PFSK-1 (cell line): ENCODE measurements at regions not wholly inside any gene's neighbourhood (a gene's known extent, or its start where the extent isn't known, plus 50 kb on each side); places are given as distances from the start of the nearest gene placed in this dataset.

Experiments used
- POLR2AphosphoS5 ChIP-seq: IDR thresholded peaks from 2 replicates; pipeline ENCODE4 v1.6.1; 2012; ENCODE audit warnings: low read depth, mild to moderate bottlenecking, control low read depth, low read length, moderate library complexity
- SIN3A ChIP-seq: IDR thresholded peaks from 2 replicates; pipeline ENCODE4 v1.6.1; 2012; ENCODE audit warnings: mild to moderate bottlenecking, low read length, moderate library complexity, borderline replicate concordance; ENCODE audit not compliant: insufficient read depth
- TAF1 ChIP-seq: IDR thresholded peaks from 2 replicates; pipeline ENCODE4 v1.6.1; 2012; ENCODE audit warnings: low read length, control low read depth, borderline replicate concordance; ENCODE audit not compliant: insufficient read depth
- TF ChIP-seq, protein P1 (sequence below), 2 experiments: IDR thresholded peaks; 2 replicates each; pipeline versions ENCODE4 v1.6.1 to v1.8.0; 2011 to 2012; ENCODE audit warnings: low read depth in 2 of 2, low read length in 2 of 2, control low read depth in 1 of 2, inconsistent platforms in 1 of 2, mild to moderate bottlenecking in 1 of 2, moderate library complexity in 1 of 2; ENCODE audit not compliant: insufficient read depth in 1 of 2

DNA sequence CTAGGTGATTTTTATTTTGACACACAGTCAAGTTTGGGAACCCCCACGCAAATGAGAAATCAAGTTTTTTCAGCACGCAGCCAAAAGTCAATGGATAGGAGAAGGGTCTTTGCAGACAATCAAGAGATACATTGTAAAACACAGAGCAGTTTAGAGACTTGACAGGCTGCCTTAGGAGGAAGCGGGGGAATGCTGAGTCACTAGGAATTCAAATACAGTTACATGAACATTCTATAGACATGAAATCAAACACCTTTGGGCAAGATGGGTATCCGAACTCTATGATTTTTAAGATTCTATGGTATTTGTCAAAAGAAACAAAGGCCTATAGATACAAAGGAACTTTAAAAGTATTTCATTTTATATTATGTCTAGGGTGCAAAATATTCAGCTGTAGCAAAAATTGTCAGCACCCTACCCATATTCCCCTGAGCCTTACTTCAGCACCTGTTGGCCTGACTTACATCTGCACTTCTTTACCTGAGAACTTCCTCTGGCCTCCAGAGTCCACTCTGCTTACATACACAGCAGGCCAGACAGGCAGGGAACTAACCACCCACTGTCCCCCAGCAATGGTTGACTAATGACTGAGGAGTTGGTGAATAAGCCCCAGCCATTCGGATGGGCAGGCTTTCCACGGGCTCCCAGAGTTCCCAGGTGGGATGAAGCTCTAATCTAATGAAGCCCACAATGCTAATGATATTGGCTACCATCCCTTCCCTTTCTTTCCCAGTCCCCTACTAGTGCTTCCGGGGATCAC is 289.3 kb upstream of the RORA start:
- TF ChIP-seq SIN3A: no peak
- TF ChIP-seq, protein P1, sequence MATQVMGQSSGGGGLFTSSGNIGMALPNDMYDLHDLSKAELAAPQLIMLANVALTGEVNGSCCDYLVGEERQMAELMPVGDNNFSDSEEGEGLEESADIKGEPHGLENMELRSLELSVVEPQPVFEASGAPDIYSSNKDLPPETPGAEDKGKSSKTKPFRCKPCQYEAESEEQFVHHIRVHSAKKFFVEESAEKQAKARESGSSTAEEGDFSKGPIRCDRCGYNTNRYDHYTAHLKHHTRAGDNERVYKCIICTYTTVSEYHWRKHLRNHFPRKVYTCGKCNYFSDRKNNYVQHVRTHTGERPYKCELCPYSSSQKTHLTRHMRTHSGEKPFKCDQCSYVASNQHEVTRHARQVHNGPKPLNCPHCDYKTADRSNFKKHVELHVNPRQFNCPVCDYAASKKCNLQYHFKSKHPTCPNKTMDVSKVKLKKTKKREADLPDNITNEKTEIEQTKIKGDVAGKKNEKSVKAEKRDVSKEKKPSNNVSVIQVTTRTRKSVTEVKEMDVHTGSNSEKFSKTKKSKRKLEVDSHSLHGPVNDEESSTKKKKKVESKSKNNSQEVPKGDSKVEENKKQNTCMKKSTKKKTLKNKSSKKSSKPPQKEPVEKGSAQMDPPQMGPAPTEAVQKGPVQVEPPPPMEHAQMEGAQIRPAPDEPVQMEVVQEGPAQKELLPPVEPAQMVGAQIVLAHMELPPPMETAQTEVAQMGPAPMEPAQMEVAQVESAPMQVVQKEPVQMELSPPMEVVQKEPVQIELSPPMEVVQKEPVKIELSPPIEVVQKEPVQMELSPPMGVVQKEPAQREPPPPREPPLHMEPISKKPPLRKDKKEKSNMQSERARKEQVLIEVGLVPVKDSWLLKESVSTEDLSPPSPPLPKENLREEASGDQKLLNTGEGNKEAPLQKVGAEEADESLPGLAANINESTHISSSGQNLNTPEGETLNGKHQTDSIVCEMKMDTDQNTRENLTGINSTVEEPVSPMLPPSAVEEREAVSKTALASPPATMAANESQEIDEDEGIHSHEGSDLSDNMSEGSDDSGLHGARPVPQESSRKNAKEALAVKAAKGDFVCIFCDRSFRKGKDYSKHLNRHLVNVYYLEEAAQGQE (IDR thresholded peaks at IDR 0.05; ENCODE audit: insufficient read depth in 1 of 2, low read depth in 2 of 2, low read length in 2 of 2): no peak
- TF ChIP-seq POLR2AphosphoS5: no peak
- TF ChIP-seq TAF1: no peak
